Stimulated activated CD4-positive, alpha-beta T cell treated with anti-CD3 and anti-CD28 coated beads, Interleukin-2, amount 100 ng/mL, for 48 hours (primary cell): ENCODE measurements at regions not wholly inside any gene's neighbourhood (a gene's known extent, or its start where the extent isn't known, plus 50 kb on each side); places are given as distances from the start of the nearest gene placed in this dataset.
"Not testable (repeated sequence)": the region's sequence is repeated elsewhere in the genome, so short reads cannot be mapped to it uniquely, and the experiment has no call there.

Experiments used
- DNase-seq, 2 donors: peaks; one replicate each; pipeline ENCODE4 v3.0.0-alpha.2; 2020

DNA sequence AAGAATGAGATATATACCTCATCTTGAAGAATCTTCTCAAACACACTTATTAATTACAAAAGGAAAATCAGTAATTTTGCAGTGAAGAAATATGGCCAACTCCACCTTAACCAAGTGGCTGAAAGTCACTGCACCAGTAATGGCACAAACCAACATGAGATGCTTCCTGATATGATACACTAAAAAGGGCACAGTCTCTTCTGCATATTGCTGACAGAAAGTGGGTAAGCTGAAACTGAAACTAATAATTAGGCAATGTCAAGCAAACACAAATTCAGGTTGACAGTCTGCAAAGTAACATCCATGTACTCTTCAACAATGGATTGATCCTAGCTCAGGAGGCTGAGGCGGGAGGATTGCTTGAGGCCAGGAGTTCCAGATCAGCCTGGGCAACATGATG is 56.1 kb downstream of the ZNF22 start:
- not testable (repeated sequence) for DNase-seq

- no peak for DNase-seq
These were observed 57.9 kb downstream of the ZNF22 start for GRCh38 chr10:45058580-45058979.

- no peak for DNase-seq
These were observed 58.4 kb downstream of the ZNF22 start for GRCh38 chr10:45058992-45059561.

- DNase-seq, result no peak
These were observed 58.9 kb downstream of the ZNF22 start for GRCh38 chr10:45059632-45060031.

DNA sequence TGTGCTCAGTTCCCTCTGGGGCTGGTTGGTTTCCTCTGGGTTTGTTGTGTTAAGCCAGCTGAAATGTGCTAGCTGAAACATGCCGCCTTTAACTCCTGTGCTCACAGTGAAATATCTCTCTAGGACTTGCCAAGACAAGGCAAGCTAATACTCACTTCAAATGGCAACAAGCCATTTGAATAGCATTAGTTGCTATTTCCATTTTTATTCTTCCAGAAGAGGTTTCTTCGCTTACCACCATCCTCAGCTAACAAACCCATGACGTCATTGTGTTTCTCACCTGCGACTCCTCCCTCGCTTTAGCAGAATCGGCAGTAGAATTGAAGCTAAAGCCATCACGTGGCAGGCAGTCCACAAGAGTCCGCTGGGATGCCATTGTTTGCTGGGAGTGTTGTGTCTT is 61.3 kb downstream of the ZNF22 start:
- DNase-seq, result no peak

GRCh38 chr10:45063591-45064231 is 63.0 kb downstream of the ZNF22 start:
- DNase-seq, result no peak

- no peak for DNase-seq
These were observed 64.3 kb downstream of the ZNF22 start for GRCh38 chr10:45064998-45065397.

DNA sequence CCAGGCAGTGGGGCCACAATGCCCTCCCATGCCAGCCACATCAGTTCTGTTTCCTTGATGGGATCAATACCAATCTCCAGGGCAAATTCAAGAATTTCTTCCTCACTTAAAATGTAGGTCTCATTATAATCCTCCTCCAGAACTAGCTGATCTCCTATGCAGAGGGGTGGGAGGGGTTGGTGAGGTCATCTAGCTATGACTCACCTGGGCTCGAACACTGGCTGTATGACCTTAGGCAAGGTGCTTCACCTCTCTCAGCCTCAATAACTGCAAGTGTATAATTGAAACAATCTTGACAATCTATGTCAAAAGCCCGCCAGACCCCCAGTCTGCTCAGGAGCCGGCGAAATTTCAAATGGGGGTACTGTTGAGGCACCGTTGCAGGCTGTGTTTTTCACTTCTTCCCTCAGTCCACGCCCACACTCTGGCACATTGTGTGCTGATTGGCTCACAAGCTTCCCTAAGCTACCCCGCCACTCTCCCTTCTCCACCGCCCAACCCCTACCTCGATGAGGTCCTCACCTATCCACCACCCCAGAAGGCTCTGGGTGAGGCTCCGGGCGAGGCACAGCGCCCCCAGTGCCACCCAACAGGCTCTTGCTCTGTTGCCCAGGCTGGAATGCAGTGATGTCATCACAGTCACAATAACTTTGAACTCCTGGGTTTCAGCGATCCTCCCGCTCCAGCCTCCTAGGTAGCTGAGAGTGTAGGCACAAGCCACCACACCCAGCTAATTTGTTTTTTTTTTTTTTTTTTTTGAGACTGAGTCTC is 70.5 kb downstream of the ZNF22 start:
- DNase-seq, result no peak

- DNase-seq, result no peak
These were observed 74.5 kb downstream of the ZNF22 start for GRCh38 chr10:45075216-45075615.

GRCh38 chr10:45075826-45076380 is 75.2 kb downstream of the ZNF22 start:
- DNase-seq, result no peak

DNA sequence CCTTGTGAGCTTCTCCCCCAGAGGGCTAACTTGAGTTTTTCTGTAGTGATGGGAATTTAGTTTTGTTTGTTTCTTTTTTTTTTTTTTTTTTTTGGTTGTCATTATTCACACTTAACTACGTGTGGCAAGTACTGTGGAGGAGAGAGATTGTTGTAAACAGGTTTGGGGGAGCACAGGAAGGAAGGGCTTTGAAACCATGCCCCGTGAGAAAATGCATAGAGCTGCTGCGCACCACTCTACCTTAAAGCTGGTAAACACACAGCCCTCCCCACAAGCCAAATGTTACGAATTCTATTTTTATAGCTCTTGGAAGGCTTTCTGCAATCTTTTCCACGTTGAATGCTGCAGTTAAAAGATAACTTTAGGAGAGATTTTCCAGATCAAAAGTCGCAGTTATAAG is 76.2 kb downstream of the ZNF22 start:
- DNase-seq, result no peak

- DNase-seq, result no peak
These were observed 79.6 kb downstream of the ZNF22 start for GRCh38 chr10:45080331-45080730.

GRCh38 chr10:45082176-45082575 is 81.5 kb downstream of the ZNF22 start:
- no peak for DNase-seq

GRCh38 chr10:45091968-45092367 is 91.2 kb downstream of the ZNF22 start:
- no peak for DNase-seq

DNA sequence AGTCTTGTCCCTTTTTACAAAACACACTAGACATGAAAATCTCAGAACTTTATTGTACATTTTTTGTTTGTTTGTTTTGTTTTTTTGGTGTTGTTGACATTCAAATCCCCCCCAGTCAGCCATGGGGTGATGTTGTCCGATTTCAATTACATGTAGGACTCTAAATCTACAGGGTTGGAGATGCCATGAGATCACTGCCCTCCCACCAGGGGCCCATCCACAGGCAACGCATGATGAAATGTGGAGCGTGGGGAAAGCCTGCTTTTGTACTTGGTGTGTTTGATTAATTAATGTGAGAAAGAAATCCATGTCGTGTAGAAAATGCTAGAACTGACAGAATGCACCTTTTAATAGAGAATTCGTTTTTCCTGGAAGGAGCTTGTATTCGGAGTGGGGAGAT is 93.2 kb downstream of the ZNF22 start:
- no peak for DNase-seq

DNA sequence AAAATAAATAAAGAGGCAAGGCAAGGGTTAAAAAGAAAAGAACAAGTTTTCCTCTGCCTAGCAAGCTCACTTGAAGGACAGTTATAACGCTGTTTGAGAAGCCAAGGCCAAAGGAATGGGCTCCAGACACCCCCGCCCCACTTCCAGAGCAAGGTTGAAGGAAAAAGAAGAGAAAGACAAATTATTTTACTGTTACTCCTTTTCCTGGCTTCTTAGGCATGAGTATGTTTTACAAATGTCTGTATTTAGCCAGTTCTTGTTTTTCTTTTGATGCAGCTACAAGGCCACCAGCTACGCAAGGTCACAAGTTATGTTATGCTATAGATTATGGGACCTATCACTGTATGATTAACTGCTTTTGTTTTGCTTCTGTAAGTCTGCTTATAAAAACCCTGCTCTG is 94.6 kb downstream of the ZNF22 start:
- no peak for DNase-seq

DNA sequence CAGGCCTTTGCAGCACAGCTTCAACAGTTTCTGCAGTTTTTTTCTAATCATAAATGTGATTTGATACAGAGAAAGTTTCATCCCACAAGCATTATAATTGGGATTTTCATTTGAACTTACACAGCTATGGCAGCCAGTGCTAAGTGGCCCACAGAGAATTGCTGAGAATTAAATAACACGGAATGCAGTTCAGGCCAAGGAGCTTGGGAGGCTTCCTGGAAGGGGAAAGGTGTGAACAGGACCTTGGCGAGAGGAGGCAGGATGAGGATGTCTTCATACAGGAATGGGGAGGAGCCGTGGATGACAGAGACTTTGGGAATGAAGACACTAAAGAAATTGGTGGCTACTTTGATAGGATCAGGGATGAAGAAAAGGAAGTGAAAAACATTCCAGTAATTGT is 95.3 kb downstream of the ZNF22 start:
- DNase-seq, result no peak

GRCh38 chr10:45100429-45100828 is 99.7 kb downstream of the ZNF22 start:
- no peak for DNase-seq

DNA sequence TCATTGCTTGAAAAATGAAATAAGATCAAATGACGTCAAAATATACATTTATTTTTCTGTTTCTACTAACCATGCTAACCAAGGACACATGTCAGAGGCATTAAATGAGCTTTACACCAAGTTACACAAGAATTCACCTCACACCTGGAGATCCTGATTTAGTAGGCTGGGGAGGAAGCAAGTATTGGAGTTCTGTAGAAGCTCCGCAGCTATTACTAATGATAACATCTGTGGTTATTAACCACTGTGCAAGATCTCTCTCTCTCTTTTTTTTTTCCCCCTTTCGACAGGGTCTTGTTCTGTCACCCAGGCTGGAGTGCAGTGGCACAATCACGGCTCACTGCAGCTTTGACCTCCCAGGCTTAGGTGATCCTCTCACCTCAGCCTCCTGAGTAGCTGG is 104.0 kb downstream of the ZNF22 start:
- DNase-seq, result no peak

DNA sequence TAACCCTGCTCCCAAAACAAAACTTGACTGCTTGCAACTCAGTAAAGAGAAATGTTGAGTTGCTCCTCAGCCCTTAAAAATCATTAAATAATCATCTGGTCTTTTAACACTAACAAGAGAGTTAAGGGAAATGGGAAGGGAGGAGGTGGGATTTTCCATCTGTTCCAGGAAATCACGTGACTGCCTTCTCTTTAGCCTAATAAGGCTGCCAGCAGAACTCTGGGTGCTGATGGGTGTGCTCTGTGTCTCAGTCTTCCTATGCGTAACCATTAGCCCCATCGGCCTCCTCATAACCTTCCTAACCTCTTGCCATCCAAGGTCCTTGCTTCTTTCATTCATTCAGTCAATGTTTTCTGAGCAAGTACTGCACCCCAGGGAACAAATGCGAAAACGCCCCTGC is 104.6 kb downstream of the ZNF22 start:
- DNase-seq, result not testable (repeated sequence)

GRCh38 chr10:45106236-45106856 is 105.6 kb downstream of the ZNF22 start:
- no peak for DNase-seq

DNA sequence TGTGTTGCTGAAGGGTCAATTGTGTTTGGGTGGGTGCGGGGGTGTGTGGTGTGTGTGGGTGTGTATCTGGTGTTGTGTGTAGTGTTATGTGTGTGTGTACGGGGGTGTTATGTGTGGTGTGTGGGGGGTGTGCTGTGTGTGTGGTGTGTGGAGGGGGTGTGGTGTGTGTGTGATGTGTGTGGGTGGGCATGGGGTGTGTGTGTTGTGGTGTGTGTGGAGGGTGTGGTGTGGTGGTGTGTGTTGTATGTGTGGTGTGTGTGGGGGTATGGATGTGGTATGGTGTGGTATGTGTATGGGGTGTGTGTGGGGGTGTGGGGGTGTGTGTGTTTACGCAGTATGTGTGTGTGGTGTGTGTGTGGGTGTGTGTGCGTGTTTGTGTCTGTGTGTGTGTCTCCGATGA is 110.8 kb downstream of the ZNF22 start:
- DNase-seq, result no peak

DNA sequence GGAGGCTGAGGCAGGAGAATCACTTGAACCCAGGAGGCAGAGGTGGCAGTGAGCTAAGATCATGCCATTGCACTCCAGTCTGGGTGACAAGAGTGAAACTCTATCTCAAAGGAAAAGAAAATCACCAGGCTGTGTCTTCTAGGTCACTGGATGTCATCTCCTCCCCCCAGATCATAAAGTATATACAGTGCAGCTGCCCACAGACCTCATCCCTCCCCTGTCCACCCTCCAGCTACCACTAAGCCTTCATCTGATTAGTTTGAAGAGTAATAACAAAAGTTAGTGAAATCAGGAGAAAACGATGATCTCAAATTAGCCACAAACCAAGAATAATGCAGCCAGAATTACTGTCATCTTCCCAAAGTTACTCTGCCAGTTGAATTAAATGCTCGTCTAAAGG is 117.2 kb downstream of the ZNF22 start:
- not testable (repeated sequence) for DNase-seq

DNA sequence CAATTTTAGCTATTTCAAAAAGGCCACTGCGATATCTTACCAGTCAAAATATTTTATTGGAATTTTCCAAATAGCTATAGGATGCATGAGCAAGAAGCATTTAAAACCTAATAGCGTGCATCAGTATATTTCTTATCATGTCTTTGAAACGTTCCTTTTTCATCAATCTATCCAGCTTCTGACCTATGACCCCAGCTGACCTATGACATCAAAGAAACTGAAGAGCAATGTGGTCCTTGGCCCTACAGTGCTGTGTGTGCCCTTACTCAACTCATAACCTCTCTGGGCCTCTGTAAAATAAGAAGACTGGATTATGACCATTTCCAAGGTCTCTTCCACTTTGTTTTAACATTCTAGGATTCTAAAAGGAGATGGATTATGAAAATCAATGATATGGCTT is 118.2 kb downstream of the ZNF22 start:
- DNase-seq, result no peak
